Stimulated activated CD8-positive, alpha-beta memory T cell treated with anti-CD3 and anti-CD28 coated beads, Interleukin-4, amount 100 ng/mL, for 48 hours (primary cell): ENCODE measurements at regions not wholly inside any gene's neighbourhood (a gene's known extent, or its start where the extent isn't known, plus 50 kb on each side); places are given as distances from the start of the nearest gene placed in this dataset.
A peak's percentile ranks its signal among the peaks of the same experiment; 100 is the strongest.
"Not testable (repeated sequence)": the region's sequence is repeated elsewhere in the genome, so short reads cannot be mapped to it uniquely, and the experiment has no call there.

ENCODE experiments used
- DNase-seq: peaks from one replicate; pipeline ENCODE4 v3.0.0-alpha.2; 2020

DNA sequence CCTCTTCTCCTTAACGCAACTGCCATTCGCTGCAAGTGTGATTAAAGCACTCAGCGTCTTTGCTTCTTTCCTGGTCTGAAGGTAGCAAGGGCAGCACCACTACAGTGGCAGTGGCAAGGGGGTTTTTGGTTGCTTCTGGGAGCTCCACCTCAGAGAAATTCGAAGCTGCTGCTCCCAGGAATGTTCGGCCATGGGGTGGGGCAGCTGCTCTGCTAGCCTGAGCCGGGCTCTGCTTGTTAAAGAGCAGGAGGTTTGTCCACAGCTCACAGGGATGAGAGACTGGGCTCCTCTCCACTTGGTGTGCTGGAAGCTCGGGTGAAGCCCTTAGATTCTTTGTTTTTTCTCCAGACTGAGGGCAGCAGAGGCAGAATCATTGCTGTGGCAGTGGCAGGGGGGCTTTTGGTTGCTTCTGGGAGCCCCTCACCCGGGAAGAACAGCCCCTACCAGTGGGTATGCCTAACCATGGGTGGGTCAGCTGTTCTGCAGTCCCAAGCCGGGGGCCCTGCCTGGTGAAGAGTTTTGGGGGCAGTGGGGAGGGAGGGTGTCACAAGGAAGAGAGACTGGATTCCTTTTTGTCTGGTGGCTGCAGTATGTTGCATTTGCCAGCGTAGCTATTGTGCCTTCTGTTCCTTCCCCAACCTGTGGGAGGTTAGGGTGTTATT, 340.2 kb downstream of the AEBP2 start:
- no peak for DNase-seq

DNA sequence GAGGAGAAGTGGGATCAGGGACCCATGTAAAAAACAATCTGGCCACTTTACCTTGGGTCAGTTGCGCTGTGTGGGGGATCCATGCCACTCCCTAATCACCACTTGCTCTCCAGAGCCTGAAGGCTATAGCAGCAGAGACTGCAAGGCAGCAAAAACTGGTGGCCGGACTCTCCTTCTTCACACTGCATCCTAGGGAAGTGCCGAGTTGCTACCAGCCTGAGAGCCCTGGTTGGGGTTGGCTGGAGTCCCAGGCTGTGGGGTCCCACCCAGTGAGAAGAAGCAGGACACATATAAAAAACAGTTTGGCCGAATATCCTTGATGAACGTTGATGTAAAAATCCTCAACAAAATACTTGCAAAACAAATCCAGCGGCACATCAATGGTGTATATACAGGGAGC, 341.2 kb downstream of the AEBP2 start:
- no peak for DNase-seq

DNA sequence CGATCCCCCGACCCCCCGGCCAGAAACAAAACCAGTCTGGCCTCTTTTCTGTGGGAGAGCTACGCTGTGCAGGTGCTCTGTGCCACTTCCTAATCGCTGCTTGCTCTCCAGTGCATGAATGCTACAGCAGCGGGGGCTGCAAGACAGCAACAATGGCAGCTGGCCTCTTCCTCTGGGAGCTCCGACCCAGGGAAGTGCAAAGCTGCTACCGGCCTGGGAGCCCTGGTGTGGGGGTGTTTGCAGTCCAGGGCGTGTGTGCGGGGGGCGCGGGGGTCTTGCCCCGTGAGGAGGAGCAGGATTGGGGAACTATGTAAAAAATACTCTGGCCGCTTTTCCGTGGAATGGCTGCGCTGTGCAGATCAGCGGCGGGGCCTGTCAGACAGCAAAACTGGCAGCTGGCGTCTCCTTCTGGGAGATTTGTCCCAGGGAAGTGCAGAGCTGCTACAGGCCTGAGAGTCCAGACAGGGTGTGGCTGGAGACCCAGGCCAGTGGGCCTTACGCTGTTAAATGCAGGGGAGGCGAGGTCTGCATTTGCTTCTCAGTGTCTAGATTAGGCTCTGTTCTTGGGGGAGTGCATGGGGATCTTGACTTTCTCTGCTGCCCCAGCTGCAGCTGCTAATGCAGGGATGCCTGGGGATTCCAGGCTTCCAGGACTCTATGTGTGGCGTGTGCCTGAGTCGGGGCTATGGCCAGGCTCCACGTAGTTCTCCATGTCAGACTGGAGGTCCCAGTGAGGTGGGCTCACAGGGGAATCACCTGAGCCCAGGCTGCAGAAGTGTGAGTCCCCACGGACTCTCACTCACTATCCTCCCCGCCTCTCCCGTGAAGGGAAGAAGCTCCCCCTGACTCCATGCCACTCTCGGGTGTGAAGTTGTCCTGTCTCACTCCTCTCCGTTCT, 344.5 kb downstream of the AEBP2 start:
- DNase-seq, result no peak

GRCh38 chr12:19792028-19792427, 352.7 kb downstream of the AEBP2 start:
- DNase-seq, result no peak

DNA sequence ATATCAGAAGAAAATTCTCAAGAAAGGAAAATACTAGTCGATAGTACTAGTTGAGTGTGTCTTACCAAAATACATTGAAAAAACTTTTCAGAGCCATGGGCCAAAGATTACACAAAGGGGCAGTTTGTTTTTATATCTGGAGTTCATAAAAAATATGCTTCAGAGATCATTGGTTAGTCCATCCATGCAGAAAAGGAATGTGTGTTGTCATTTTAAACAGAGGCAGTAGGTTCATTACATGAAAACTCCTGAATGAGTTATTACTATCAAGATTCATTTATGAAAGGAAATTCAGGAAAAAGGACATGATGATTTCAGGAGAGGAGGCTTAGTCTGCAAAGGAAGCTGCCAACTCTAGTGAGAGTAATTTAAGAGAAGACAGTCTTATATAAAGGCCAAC, 354.8 kb downstream of the AEBP2 start:
- DNase-seq, result no peak

DNA sequence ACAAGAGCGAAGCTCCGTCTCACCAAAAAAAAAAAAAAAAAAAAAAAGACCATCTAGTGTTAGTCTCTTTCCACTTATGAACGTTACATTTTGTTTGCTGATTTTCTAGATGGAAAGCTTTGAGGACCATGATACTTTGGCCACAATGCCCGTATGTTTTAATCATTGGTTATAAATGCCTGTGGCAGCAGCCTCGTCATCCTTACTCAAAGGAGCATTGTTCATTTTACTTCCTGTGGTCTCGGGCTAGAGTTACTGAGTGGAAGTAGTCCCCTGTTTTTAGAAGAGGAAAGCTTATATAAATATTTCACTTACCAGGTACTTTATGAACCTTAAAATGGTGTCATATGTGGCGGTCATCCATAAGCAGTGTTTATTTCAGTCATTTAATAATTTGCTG, 359.9 kb downstream of the AEBP2 start:
- DNase-seq, result no peak

- no peak for DNase-seq
These were observed 360.8 kb downstream of the AEBP2 start for GRCh38 chr12:19799895-19800602.

- no peak for DNase-seq
These were observed 361.6 kb downstream of the AEBP2 start for GRCh38 chr12:19800884-19801283.

- DNase-seq, result no peak
These were observed 362.6 kb downstream of the AEBP2 start for GRCh38 chr12:19801941-19802340.

DNA sequence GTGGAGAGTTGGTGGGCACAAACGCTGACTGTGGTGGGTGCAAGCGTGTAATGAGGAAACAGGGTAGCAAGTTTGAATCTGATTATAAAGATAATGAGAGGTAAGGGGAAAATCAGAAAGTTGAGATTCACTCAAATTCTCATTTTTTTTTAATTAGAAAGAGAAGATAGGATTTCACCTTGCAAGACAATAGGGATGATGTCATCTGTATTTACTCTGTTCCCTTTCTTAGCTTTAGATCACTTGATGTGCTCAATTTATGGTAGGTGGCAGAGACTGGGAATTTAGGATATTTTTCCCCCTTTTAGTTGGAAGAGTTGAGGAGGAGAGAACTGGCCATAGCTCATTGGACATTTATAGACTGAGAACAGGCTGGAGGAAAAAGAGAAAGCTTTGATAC, 363.6 kb downstream of the AEBP2 start:
- DNase-seq, result no peak

- DNase-seq, result no peak
These were observed 365.4 kb downstream of the AEBP2 start for GRCh38 chr12:19804737-19805136.

DNA sequence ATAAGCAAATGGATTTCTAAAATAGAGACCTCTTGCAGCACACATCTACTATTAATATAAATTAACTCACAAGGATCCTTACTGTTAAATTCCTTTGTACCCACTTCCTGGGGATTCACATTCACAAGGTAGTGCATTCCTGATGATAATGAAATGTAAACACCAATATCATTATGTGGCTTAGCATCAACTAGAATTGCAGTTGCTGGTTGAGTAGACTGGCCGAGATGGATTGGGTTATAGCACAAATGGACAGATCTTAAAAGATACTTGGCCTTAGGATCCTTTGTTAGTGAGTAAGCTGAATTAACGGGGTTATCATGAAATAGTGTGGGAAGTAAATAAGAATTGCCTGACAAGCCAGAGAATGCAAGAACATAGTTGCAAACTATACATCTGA, 369.1 kb downstream of the AEBP2 start:
- DNase-seq, result no peak

GRCh38 chr12:19810213-19810612, 370.9 kb downstream of the AEBP2 start:
- DNase-seq, result no peak

DNA sequence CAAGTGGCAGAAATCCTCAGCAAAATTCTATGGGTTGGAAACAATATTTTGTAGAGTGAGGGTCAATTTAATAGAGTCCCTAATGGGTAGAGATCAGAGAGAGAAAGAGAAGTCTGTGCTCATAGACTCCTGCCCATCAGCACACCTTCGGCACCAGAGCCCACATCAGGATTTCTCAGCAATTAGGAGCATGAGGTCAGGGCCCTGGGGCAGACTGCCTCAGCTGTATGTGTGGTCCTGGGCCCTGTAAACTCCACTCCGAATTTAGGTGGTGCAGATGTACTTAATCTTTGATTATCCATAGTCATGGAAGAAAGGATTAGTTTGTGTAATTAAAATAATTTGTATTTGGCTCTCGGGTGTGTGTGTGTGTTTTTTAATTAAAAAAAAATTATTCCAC, 372.6 kb downstream of the AEBP2 start:
- no peak for DNase-seq

GRCh38 chr12:19819231-19819630, 379.9 kb downstream of the AEBP2 start:
- DNase-seq, result no peak

DNA sequence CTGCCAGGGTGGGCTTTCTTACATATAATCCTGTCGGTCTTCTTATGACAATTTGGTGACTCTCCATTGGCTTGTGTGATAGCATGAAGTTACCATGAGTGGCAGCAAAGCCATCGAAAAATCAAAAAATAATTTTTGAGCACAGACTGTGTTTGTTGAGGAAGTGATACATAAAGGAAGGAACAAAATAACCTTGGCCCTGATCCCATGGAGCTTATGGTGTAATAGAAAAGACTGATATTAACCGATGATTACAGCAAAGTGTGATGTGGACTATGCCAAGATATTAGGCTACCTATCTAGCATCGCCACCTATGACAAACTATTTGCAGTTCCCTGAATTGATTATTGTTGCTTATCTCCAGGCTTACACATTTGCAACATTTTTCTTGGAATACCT, 383.2 kb downstream of the AEBP2 start:
- DNase-seq, result no peak

DNA sequence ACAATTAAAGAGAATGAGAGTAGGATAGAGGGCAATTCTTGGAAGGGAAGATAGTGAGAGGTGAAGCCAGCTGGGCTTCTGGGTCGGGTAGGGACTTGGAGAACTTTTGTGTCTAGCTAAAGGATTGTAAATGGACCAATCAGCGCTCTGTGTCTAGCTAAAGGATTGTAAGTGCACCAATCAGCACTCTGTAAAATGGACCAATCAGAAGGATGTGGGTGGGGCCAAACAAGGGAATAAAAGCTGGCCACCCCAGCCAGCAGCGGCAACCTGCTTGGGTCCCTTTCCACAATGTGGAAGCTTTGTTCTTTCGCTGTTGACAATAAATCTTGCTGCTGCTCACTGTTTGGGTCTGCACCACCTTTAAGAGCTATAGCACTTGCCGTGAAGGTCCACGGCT, 384.0 kb downstream of the AEBP2 start:
- DNase-seq, result not testable (repeated sequence)

GRCh38 chr12:19826980-19827550, 387.8 kb downstream of the AEBP2 start:
- no peak for DNase-seq

DNA sequence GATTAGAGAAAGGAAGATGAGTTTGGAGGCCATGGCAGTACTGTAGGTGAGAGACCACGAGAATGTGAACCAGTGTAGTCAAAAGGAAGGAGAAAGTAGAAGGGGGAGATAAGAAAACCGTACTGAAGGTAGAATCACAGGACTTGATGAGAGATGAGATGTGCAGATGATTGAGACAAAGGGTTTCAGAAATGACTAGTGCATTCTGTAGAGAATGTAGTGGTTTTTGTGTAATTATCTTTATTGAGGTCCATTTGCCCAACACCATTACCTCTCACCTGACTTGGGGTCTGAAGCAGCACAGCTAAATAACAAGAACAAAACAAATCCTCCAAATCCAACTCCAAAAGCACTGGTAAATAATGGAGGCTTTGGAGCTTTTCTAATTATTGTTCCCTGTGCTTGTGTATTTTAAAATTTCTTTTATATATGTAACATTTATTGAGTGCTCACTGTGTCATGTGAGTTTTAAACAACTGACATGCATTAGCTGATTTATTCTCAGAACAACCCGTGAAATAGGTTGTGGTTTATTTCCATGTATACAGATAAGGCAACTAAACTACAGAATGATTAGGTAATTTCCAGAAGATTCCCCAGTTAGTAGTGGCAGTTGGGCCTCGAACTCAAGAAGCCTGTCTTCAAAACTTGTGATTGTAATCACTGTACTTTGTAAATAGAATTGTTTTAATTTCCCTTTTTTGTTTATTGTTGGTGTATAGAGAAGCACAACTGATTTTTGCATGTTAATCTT, 390.0 kb downstream of the AEBP2 start:
- no peak for DNase-seq

DNA sequence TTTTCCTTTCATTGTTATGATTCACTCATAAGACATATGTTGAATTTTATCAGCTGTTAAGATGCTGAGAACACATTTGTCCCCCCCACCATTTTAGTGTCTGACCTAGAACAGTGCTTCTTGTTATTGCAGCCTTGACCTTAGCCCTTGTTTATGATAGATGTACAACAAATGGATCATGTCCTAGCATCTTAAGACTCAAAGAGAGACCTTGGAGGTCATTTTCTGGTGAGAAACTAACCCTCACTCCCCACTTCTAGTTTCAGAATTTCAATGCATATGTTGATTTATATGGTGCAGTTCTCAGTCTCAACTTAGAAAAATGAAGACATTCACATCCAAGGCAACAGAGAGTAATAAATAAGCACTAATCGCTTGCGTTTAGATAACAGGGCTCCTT, 391.2 kb downstream of the AEBP2 start:
- no peak for DNase-seq

DNA sequence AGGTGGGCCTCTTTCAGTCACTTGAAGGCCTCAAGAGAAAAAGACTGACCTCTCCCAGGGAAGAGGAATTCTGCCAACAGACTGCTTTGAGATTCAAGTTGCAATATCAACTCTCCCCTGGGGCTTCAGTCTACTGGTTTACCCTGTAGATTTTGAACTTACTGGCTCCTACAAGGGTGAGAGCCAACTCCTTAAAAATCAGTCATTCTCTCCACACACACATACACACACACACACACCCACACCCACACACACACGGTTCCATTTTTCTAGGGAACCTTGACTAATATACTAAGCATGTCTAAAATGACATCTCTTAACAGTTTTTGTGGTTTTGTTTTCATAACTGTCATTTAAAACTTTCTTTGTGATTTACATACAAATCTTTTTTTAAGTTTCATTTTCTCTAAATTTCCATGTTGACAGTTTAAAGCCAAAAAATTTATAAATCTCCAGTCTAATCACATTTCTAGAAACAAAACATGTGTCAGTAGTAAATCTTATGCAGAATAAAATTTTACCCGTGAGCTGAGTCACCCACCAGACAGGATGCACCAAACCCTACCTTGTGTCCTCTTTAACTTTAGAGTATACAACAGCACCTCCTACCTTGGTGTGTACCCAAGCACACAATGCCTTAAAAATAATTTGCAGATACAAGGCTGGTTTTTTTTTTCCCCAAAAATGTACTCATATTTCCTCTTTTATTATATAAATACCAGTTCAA, 394.6 kb downstream of the AEBP2 start:
- peak; percentile 52 for DNase-seq

- no peak for DNase-seq
These were observed 395.3 kb downstream of the AEBP2 start for GRCh38 chr12:19834592-19834991.
